ENCODE measurements at regions not wholly inside any gene's neighbourhood (a gene's known extent, or its start where the extent isn't known, plus 50 kb on each side); places are given as distances from the start of the nearest gene placed in this dataset.
"Not testable (repeated sequence)": the region's sequence is repeated elsewhere in the genome, so short reads cannot be mapped to it uniquely, and the experiment has no call there.

- ATAC-seq (ENCODE audit: insufficient number of reproducible peaks, low FRiP score, low read depth), result no peak
- no peaks in the 10 kb centered on the region for H3K27me3 ChIP-seq (replicated peaks; ENCODE audit: insufficient read depth)
- no peak for DNase-seq (ENCODE audit: low spot score)
- H3K27ac ChIP-seq, result no peak overlapping the region
- no peak for TF ChIP-seq CTCF (IDR thresholded peaks at IDR 0.05)
- H3K9me3 ChIP-seq, result no peaks in the 10 kb centered on the region
- no peaks in the 10 kb centered on the region for H3K36me3 ChIP-seq
- no peak overlapping the region for H3K4me3 ChIP-seq
- no peaks in the 10 kb centered on the region for H3K4me1 ChIP-seq (ENCODE audit: control insufficient read depth in 1 of 2, low read depth in 2 of 2)
Observed at GRCh38 chr6:85920782-85921181, 278.1 kb upstream of the SYNCRIP start.

- H3K4me1 ChIP-seq (ENCODE audit: control insufficient read depth in 1 of 2, low read depth in 2 of 2), result no peaks in the 10 kb centered on the region
- TF ChIP-seq CTCF (IDR thresholded peaks at IDR 0.05), result no peak
- no peaks in the 10 kb centered on the region for H3K9me3 ChIP-seq
- no peak overlapping the region for H3K4me3 ChIP-seq
- no peaks in the 10 kb centered on the region for H3K36me3 ChIP-seq
- H3K27me3 ChIP-seq (replicated peaks; ENCODE audit: insufficient read depth), result no peaks in the 10 kb centered on the region
- no peak for DNase-seq (ENCODE audit: low spot score)
- no peak overlapping the region for H3K27ac ChIP-seq
- no peak for ATAC-seq (ENCODE audit: insufficient number of reproducible peaks, low FRiP score, low read depth)
Observed at GRCh38 chr6:85917522-85917921, 274.8 kb upstream of the SYNCRIP start.

GRCh38 chr6:85913001-85913400 is 270.3 kb upstream of the SYNCRIP start:
- no peak for TF ChIP-seq CTCF (IDR thresholded peaks at IDR 0.05)
- Histone ChIP-seq H3K36me3 (no peaks in the 10 kb centered on the region), H3K27me3 (replicated peaks; ENCODE audit: insufficient read depth) (no peaks in the 10 kb centered on the region), H3K4me3 (no peak overlapping the region), H3K27ac (no peak overlapping the region), H3K4me1 (ENCODE audit: control insufficient read depth in 1 of 2, low read depth in 2 of 2) (no peaks in the 10 kb centered on the region), H3K9me3 (no peaks in the 10 kb centered on the region)
- ATAC-seq (ENCODE audit: insufficient number of reproducible peaks, low FRiP score, low read depth) (no peak), DNase-seq (ENCODE audit: low spot score) (no peak)

GRCh38 chr6:85912582-85912981 is 269.9 kb upstream of the SYNCRIP start:
- H3K4me1 ChIP-seq (ENCODE audit: control insufficient read depth in 1 of 2, low read depth in 2 of 2), result no peaks in the 10 kb centered on the region
- no peak overlapping the region for H3K27ac ChIP-seq
- ATAC-seq (ENCODE audit: insufficient number of reproducible peaks, low FRiP score, low read depth) (no peak), DNase-seq (ENCODE audit: low spot score) (no peak)
- H3K9me3 ChIP-seq, result no peaks in the 10 kb centered on the region
- no peak for TF ChIP-seq CTCF (IDR thresholded peaks at IDR 0.05)
- no peaks in the 10 kb centered on the region for H3K27me3 ChIP-seq (replicated peaks; ENCODE audit: insufficient read depth)
- H3K36me3 ChIP-seq, result no peaks in the 10 kb centered on the region
- H3K4me3 ChIP-seq, result no peak overlapping the region

- H3K27me3 ChIP-seq (replicated peaks; ENCODE audit: insufficient read depth), result no peaks in the 10 kb centered on the region
- TF ChIP-seq CTCF (IDR thresholded peaks at IDR 0.05), result no peak
- H3K9me3 ChIP-seq, result no peaks in the 10 kb centered on the region
- no peaks in the 10 kb centered on the region for H3K4me1 ChIP-seq (ENCODE audit: control insufficient read depth in 1 of 2, low read depth in 2 of 2)
- H3K4me3 ChIP-seq, result no peak overlapping the region
- H3K27ac ChIP-seq, result no peak overlapping the region
- ATAC-seq (ENCODE audit: insufficient number of reproducible peaks, low FRiP score, low read depth), result no peak
- H3K36me3 ChIP-seq, result no peaks in the 10 kb centered on the region
- no peak for DNase-seq (ENCODE audit: low spot score)
Observed at GRCh38 chr6:85911067-85911466, 268.4 kb upstream of the SYNCRIP start.

- not testable (repeated sequence) for H3K27me3 ChIP-seq (replicated peaks; ENCODE audit: insufficient read depth); H3K9me3 ChIP-seq; H3K27ac ChIP-seq; ATAC-seq (ENCODE audit: insufficient number of reproducible peaks, low FRiP score, low read depth); H3K36me3 ChIP-seq; DNase-seq (ENCODE audit: low spot score); H3K4me3 ChIP-seq; H3K4me1 ChIP-seq (ENCODE audit: control insufficient read depth in 1 of 2, low read depth in 2 of 2)
Observed at GRCh38 chr6:85908120-85908519, 265.4 kb upstream of the SYNCRIP start.

Measured in thoracic aorta (tissue), 2 donors.